H1 (cell line): ENCODE measurements at regions not wholly inside any gene's neighbourhood (a gene's known extent, or its start where the extent isn't known, plus 50 kb on each side); places are given as distances from the start of the nearest gene placed in this dataset.

Experiments used
- CTCF ChIA-PET: fragments of 300-600 bp; sonication (Branson Sonifier 250); formaldehyde crosslinking; loops from one replicate; lab custom pipeline; 2021; ENCODE audit not compliant: partially characterized antibody; lab: Charles Lee
- POLR2A ChIA-PET: fragments of 300-600 bp; sonication (Branson Sonifier 250); formaldehyde crosslinking; loops from one replicate; lab custom pipeline; 2021; ENCODE audit warnings: inconsistent platforms; ENCODE audit not compliant: partially characterized antibody; lab: Charles Lee
- DNase-seq, 2 experiments: peaks; one replicate each; pipeline versions ENCODE4 v3.0.0 to v3.0.0-alpha.2; 2010 to 2022; ENCODE audit warnings: low spot score in 2 of 2, low read depth in 1 of 2, mixed read lengths in 1 of 2
- FAIRE-seq: peaks from 2 replicates; lab custom pipeline; 2011; peaks lifted over from hg19 to GRCh38; lab: Jason Lieb, UNC
- H2AFZ ChIP-seq: 2 replicates; pipeline ENCODE4 v1.8.1; 2012; ENCODE audit warnings: low read length, inconsistent platforms
- H2AK5ac ChIP-seq: 2 replicates; pipeline ENCODE4 v1.6.1; 2013; ENCODE audit warnings: low read depth, low read length
- H2BK120ac ChIP-seq: replicated peaks from 2 replicates; pipeline ENCODE3; 2013; ENCODE audit warnings: low read depth, low read length, inconsistent platforms
- H2BK12ac ChIP-seq: 2 replicates; pipeline ENCODE4 v1.6.1; 2013; ENCODE audit warnings: low read depth, low read length
- H2BK15ac ChIP-seq: 2 replicates; pipeline ENCODE4 v1.6.1; 2013; ENCODE audit warnings: low read length
- H2BK20ac ChIP-seq: 2 replicates; pipeline ENCODE4 v1.6.1; 2013; ENCODE audit warnings: low read length
- H2BK5ac ChIP-seq: 2 replicates; pipeline ENCODE4 v1.6.1; 2013; ENCODE audit warnings: low read depth, low read length
- H3K14ac ChIP-seq: 2 replicates; pipeline ENCODE4 v1.6.1; 2013; ENCODE audit warnings: inconsistent platforms; ENCODE audit not compliant: insufficient read length
- H3K18ac ChIP-seq: 2 replicates; pipeline ENCODE4 v1.6.1; 2013; ENCODE audit warnings: low read length; ENCODE audit errors: extremely low read depth
- H3K23ac ChIP-seq: 2 replicates; pipeline ENCODE4 v1.6.1; 2013; ENCODE audit warnings: inconsistent platforms; ENCODE audit not compliant: insufficient read length
- H3K23me2 ChIP-seq: 2 replicates; pipeline ENCODE4 v1.6.1; 2013; ENCODE audit warnings: low read depth, low read length
- H3K27ac ChIP-seq: 2 replicates; pipeline ENCODE4 v1.6.1; 2011; ENCODE audit warnings: low read depth, low read length, inconsistent platforms
- H3K27me3 ChIP-seq, 4 experiments: replicated peaks in 1 of 4; 1 replicate in 1 of 4; 2 replicates in 3 of 4; pipeline versions ENCODE4 v1.6.1 to v1.8.1; 2011 to 2013; ENCODE audit warnings: low read length in 3 of 4, mild to moderate bottlenecking in 3 of 4, inconsistent platforms in 2 of 4, mixed read lengths in 2 of 4, moderate library complexity in 1 of 4; ENCODE audit not compliant: control insufficient read depth in 3 of 4, insufficient read depth in 3 of 4; ENCODE audit errors: extremely low read depth in 1 of 4
- H3K36me3 ChIP-seq, 4 experiments: 2 replicates each; pipeline versions ENCODE4 v1.6.1 to v1.8.1; 2011 to 2013; ENCODE audit warnings: mild to moderate bottlenecking in 4 of 4, low read length in 3 of 4, moderate library complexity in 2 of 4, control low read depth in 1 of 4, inconsistent platforms in 1 of 4; ENCODE audit not compliant: insufficient read depth in 4 of 4, control insufficient read depth in 2 of 4
- H3K4ac ChIP-seq: replicated peaks from 2 replicates; pipeline ENCODE3; 2013; ENCODE audit warnings: low read length, low read depth, mixed read lengths, inconsistent platforms; ENCODE audit not compliant: insufficient read length
- H3K4me1 ChIP-seq, 4 experiments: replicated peaks in 1 of 4; 1 replicate in 1 of 4; 2 replicates in 3 of 4; pipeline versions ENCODE4 v1.6.1 to v1.8.1; 2011 to 2013; ENCODE audit warnings: low read length in 3 of 4, inconsistent platforms in 2 of 4, mixed read lengths in 1 of 4; ENCODE audit not compliant: insufficient read depth in 4 of 4, control insufficient read depth in 3 of 4
- H3K4me2 ChIP-seq, 2 experiments: 2 replicates each; pipeline versions ENCODE4 v1.6.1 to v1.8.1; 2011 to 2013; ENCODE audit warnings: low read depth in 2 of 2, low read length in 2 of 2, control low read depth in 1 of 2, inconsistent platforms in 1 of 2, mild to moderate bottlenecking in 1 of 2; ENCODE audit not compliant: insufficient read depth in 1 of 2
- H3K4me3 ChIP-seq, 4 experiments: fragments of 200-600, 300-600 bp in 1 of 4; sonication (generic), shearing (Covaris generic), sonication (Bioruptor Twin) in 1 of 4; 2 replicates each; pipeline versions ENCODE4 v1.5.1 to v1.8.1; 2011 to 2016; ENCODE audit warnings: low read length in 4 of 4, low read depth in 3 of 4, control low read depth in 2 of 4, inconsistent platforms in 2 of 4, mild to moderate bottlenecking in 2 of 4, mixed read lengths in 1 of 4, moderate library complexity in 1 of 4; ENCODE audit not compliant: insufficient read depth in 2 of 4; ENCODE audit errors: extremely low read depth in 1 of 4
- H3K56ac ChIP-seq: replicated peaks from 2 replicates; pipeline ENCODE3; 2013; ENCODE audit warnings: low read depth, mild to moderate bottlenecking, mixed read lengths, low read length, inconsistent platforms; ENCODE audit not compliant: insufficient read length
- H3K79me1 ChIP-seq: 2 replicates; pipeline ENCODE4 v1.6.1; 2013; ENCODE audit warnings: low read depth, low read length, control low read depth
- H3K79me2 ChIP-seq, 2 experiments: 2 replicates each; pipeline versions ENCODE4 v1.6.1 to v1.8.1; 2012 to 2013; ENCODE audit warnings: low read length in 2 of 2, mild to moderate bottlenecking in 2 of 2, inconsistent platforms in 1 of 2; ENCODE audit not compliant: insufficient read depth in 2 of 2, control insufficient read depth in 1 of 2
- H3K9ac ChIP-seq, 4 experiments: replicated peaks in 1 of 4; 1 replicate in 1 of 4; 2 replicates in 3 of 4; pipeline versions ENCODE4 v1.6.1 to v1.8.1; 2011 to 2013; ENCODE audit warnings: low read depth in 3 of 4, low read length in 3 of 4, control low read depth in 2 of 4, mild to moderate bottlenecking in 2 of 4, moderate library complexity in 2 of 4, inconsistent platforms in 1 of 4; ENCODE audit errors: extremely low read depth in 1 of 4
- H3K9me3 ChIP-seq, 2 experiments: 2 replicates each; pipeline versions ENCODE4 v1.6.1 to v1.8.1; 2012 to 2013; ENCODE audit warnings: mild to moderate bottlenecking in 2 of 2, moderate library complexity in 2 of 2, control low read depth in 1 of 2, inconsistent platforms in 1 of 2, low read depth in 1 of 2, low read length in 1 of 2, mixed read lengths in 1 of 2; ENCODE audit not compliant: insufficient read depth in 2 of 2
- H4K20me1 ChIP-seq, 2 experiments: replicated peaks in 1 of 2; 2 replicates each; pipeline versions ENCODE3 to v1.8.1; 2011 to 2013; ENCODE audit warnings: inconsistent platforms in 2 of 2, low read length in 2 of 2, mild to moderate bottlenecking in 1 of 2; ENCODE audit not compliant: insufficient read depth in 2 of 2, control insufficient read depth in 1 of 2
- H4K5ac ChIP-seq: 2 replicates; pipeline ENCODE4 v1.6.1; 2013; ENCODE audit warnings: low read length, low read depth, mixed read lengths, inconsistent platforms; ENCODE audit not compliant: insufficient read length
- H4K8ac ChIP-seq: 2 replicates; pipeline ENCODE4 v1.8.0; 2013; ENCODE audit warnings: mild to moderate bottlenecking, moderate library complexity, low read length, inconsistent platforms; ENCODE audit not compliant: insufficient read depth; ENCODE audit errors: extremely low read depth
- H4K91ac ChIP-seq: replicated peaks from 2 replicates; pipeline ENCODE3; 2013; ENCODE audit warnings: low read length, mixed read lengths, inconsistent platforms; ENCODE audit not compliant: insufficient read length
- CBX8 ChIP-seq: fragments of 300-800, 300-1000 bp; sonication (generic); IDR thresholded peaks from 2 replicates; pipeline ENCODE4 v1.7.1; 2016; ENCODE audit warnings: low read depth, low read length, borderline replicate concordance
- HDAC6 ChIP-seq: IDR thresholded peaks from one replicate; pipeline ENCODE4 v1.7.1; 2012; ENCODE audit warnings: low read depth, mild to moderate bottlenecking, inconsistent platforms, low read length, moderate library complexity
- SIX5 ChIP-seq: IDR thresholded peaks from 2 replicates; pipeline ENCODE4 v1.6.1; 2011; ENCODE audit warnings: mild to moderate bottlenecking, low read depth, low read length
- WGBS, 2 experiments: shearing (Covaris generic) in 1 of 2; methylation state at CpG; one replicate each; pipeline versions ENCODE4 v1.1.6 to v1.1.7; 2013 to 2015; ENCODE audit warnings: low lambda C conversion rate in 2 of 2, mixed read lengths in 2 of 2, inconsistent platforms in 1 of 2, low coverage in 1 of 2, missing lambda C conversion rate in 1 of 2; ENCODE audit not compliant: insufficient replicate concordance in 2 of 2, insufficient coverage in 1 of 2, insufficient read length in 1 of 2; ENCODE audit errors: extremely low coverage in 1 of 2, missing lambda C conversion rate in 1 of 2; 5-methylcytosine and 5-hydroxymethylcytosine counted together

DNA sequence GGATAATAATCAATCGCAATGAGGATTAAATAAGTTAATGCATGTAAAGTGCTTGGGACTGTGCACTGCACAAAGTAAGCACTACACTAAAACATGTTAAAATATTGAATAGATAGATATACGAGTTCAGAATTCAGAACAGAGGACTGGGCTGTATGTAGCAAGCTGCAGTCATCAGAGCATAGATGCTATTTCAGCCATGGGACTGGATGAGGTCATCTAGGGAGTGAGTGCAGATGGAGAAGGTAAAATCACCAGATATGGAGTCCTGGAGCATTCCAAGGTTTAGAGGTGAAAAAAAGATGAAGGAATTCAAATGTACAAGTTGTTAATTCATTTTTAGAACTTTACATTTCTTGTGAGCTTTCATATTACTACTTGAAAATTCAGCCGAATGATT lies 347.5 kb upstream of the DDI1 start:
- POLR2A ChIA-PET, result no interaction called here
- Histone ChIP-seq H3K4me1 (no peaks in the 10 kb centered on the region), H2BK12ac (no peak overlapping the region), H3K79me1 (no peaks in the 10 kb centered on the region), H4K8ac (no peak overlapping the region), H4K5ac (no peak overlapping the region), H4K91ac (no peak overlapping the region), H3K27ac (no peak overlapping the region), H3K23ac (no peak overlapping the region), H2AK5ac (no peak overlapping the region), H3K4me3 (no peak overlapping the region), H2AFZ (no peak overlapping the region), H3K23me2 (no peaks in the 10 kb centered on the region), H3K56ac (no peak overlapping the region), H2BK15ac (no peak overlapping the region), H3K14ac (no peak overlapping the region), H3K79me2 (no peaks in the 10 kb centered on the region)
- 94% methylated on average over 3 of the region's 3 CpGs; no CpG with 5 or more reads in 1 of the 2 experiments for WGBS, 2 experiments
- TF ChIP-seq CBX8, result no peak
- TF ChIP-seq SIX5, result no peak
- TF ChIP-seq HDAC6, result no peak
- TF ChIP-seq, all 59 proteins: peak for 0
- Histone ChIP-seq H3K18ac (no peak overlapping the region), H4K20me1 (no peaks in the 10 kb centered on the region), H3K36me3 (no peaks in the 10 kb centered on the region), H3K9ac (no peak overlapping the region), H3K27me3 (no peaks in the 10 kb centered on the region), H2BK120ac (no peak overlapping the region), H3K4me2 (no peak overlapping the region), H2BK5ac (no peak overlapping the region), H3K9me3 (no peaks in the 10 kb centered on the region), H2BK20ac (no peak overlapping the region), H3K4ac (no peak overlapping the region)
- FAIRE-seq (no peak), DNase-seq (no peak)
- CTCF ChIA-PET, result no interaction called here
